ENCODE measurements at regions not wholly inside any gene's neighbourhood (a gene's known extent, or its start where the extent isn't known, plus 50 kb on each side); places are given as distances from the start of the nearest gene placed in this dataset.

DNA sequence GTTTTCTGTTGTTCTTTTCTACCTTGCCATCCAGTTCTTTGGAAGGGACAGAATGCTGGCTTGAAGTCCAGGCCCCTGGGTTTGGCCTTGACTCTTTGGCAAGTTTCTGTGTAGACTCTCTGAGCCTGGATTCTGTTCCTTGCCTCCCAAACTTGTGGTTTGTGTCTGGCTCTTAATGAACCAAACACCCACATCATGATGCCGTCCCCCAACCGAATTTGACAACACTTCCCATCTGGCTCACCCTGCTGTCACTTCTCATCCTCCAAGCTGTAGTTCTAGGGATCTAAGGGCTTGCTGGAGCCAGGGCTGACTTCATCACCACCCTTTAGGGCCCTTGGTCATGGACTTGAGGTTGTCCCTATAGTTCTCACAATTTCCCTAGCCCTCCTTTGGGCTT lies 68.9 kb upstream of the CELF4 start:
- TF ChIP-seq EP300 (IDR thresholded peaks at IDR 0.05; ENCODE audit: low read depth) (no peak), POLR2AphosphoS5 (IDR thresholded peaks at IDR 0.05) (no peak)
